Fibroblast of gingiva (primary cell): ENCODE measurements at regions not wholly inside any gene's neighbourhood (a gene's known extent, or its start where the extent isn't known, plus 50 kb on each side); places are given as distances from the start of the nearest gene placed in this dataset.

Experiments
- DNase-seq: peaks from one replicate; pipeline ENCODE4 v3.0.0-alpha.2; 2011; ENCODE audit warnings: low read depth

DNA sequence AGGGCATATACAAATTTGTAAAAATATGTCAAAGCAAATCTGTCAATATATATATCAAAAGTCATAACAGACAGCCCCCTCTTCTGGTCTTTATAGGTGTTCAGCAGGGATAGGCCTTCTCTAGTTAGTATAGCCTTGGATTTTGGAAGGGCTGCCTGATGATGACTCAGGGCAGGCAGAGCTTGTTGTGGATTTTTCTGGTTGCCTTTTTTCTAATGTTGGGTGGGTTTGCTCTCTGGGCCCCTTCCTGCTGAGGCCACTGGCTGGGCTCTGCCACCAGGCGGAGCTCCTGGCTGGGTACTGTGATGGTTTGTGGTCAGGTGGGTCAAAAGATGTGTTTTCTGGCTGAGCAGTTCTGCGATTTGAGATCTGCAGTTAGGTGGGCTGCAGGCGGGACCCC is 294.2 kb downstream of the GRIA2 start:
- no peak for DNase-seq

DNA sequence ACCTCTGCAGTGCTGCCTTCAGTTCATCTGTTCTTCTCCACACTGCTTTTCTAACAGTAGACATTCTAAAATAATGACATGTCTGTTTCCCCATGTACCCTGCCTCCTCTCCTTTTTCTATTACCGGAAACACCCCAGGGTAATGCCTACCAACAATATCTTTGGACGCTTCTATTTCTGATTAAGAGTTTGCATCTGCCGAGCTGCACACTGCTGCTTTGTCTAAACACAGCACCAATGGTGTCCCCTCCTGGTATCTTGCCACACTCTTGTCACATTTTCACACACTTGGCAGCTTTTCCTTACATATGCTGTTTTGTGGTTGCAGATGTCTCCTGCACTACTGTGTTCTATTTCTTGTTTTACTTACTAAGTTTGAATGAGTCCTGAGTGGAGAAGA is 288.8 kb downstream of the GRIA2 start:
- no peak for DNase-seq

DNA sequence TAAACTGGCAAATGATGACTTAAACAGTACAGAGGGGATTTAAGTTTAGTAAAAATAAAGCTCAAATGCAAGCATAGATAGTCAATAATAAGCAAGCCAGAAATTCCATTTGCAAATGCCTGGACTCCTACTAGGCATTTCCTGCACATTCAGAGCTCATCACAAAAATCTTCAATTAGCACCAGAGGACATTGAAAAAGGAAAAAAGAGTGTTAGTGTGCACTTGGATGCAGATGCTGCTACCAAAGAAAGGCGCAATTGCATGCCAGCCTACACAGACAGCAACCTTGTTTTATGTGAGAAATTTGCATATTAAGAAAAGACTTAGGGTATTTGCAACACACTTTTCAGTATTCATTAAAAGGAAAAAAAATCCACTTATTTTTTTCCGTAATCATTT is 282.1 kb downstream of the GRIA2 start:
- no peak for DNase-seq

DNA sequence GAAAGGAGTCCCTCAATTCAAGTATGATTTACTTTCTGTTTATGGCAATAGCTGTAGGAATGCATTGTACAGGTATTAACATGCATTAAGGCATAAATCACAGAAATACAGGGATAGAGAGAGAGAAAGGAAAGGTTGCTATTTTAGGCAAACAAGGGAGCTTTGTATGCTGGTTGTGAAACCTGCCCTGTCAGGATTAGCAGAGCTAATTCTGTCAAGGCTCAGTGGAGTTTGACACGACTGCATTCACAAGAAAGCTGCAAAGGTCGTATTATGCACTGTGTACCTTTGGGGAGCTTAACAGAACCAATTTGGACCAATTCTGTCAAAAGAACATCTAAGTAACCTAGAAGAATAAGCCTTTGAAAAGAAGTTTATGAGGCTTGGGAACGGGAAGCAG is 239.3 kb downstream of the GRIA2 start:
- no peak for DNase-seq

DNA sequence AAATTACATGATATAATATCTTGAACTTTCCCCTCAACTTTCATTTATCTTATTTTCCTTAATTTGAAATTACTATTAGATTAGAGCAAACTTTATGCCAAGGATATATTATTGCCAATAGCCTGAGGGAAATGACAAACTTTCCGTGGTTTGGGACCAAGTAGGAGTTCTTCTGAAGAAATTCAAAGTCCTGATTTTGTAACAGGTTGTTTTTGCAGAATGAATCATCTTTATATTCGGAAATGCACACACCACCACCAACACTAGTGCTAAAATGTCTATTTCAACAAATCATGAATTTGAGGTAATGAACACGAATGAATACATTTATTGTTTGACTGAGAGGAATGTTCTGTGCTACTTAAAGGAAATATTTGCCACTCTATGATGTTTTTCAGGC is 226.7 kb downstream of the GRIA2 start:
- DNase-seq, result no peak

DNA sequence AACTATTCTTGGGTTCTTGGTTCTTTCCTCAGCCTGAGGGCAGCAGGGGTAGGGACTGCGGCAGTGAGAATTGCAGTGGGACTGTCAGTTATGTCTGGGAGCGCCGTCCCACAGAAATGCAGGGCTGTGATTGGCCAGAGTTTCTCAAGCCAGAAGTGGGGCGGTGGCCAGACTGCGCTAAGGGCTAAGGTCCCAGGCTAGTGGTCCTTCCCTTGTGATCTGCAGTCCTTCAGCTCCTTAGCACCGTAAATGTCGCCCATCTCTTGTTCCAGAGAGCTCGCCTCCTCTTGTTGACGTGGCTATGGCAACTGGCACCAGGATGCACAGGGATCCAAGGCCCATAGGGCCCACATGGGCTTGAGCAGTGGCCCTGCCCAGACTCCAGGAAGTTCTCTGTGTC is 223.5 kb downstream of the GRIA2 start:
- DNase-seq, result no peak

DNA sequence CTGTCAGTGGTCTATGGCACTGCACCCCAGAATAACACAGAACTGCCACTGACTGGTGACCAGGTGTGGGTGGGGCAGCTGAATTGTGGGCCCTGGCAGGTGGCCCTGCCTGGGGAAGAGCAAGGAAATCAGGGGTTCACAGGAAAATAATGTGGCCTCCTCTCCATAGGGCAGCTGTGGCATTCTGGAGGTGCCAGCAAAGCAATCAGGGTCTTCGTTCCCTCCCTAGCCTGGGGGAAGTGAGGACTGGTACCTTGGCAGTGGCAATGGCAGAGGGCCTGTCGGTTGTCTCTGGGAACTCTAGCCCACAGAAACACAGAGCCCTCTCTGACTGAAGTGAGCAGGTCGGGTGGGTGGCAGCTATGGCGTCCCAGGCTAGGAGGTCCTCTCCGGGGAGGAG is 223.0 kb downstream of the GRIA2 start:
- no peak for DNase-seq

DNA sequence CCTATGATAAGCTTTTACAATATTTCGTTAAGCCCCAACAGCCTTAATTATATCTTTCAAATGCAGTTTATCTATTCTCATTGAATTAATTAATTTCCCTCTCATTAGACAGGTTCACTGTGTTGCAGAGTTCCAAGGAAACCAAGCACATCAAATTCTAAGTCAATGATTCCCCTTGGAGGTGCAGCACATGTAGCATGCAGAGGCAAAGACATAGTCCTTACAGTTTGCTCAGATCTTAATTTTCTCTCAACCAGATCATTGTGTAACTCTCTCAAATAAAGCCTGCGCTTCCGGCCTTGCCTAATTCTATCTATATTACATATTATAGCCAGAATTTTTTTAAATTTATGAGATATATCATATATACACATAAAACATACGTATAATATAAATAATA is 205.4 kb downstream of the GRIA2 start:
- DNase-seq, result no peak

DNA sequence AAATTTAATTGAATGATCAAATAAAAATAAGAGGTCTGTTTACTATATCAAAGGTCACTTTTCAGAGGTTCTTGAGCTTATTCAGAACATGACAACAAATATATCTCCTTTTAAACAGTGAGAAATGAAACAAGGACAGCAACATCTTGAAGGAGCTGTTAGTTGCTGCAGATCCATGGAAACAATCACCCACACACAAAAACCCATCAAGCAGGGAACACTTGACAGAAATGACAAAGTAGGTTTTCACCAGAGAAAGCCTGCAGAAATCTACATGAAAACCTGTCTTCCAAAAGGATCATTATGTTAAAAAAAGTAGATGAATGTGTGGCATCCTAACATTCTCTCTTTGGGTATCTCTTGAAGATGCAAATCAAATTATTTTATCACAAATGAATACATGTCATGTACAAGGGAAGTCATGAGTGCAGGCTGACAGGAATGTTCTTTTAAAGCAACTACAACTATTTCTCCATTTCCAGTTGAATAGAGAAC is 203.0 kb downstream of the GRIA2 start:
- DNase-seq, result no peak

DNA sequence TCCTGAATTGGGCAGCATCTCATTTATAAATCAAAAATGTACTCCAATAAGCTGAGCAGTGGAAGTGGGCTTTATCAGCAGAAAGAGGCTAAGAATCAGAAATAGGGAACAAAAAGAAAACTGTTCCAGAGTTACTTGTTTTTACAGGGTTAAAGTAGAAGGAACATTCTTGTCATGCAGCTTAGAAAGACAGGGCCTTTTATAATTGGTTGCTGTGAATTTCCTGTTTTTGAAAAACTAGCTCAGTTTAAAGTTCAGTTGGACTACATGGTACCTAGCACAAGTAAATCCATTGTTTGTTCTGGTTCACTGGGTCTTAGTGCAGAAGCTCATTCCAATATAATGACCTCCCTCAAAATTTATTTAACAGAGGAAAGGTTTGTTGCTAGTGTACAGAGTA is 200.8 kb downstream of the GRIA2 start:
- DNase-seq, result no peak
